DND-41 (cell line): ENCODE measurements at regions not wholly inside any gene's neighbourhood (a gene's known extent, or its start where the extent isn't known, plus 50 kb on each side); places are given as distances from the start of the nearest gene placed in this dataset.

ENCODE experiments used
- ATAC-seq: fragments of 200-7000 bp; cut with Tn5 transposase; 3 replicates; pipeline ENCODE4 v1.9.1; 2021; ENCODE audit warnings: low read depth; ENCODE audit not compliant: insufficient read depth
- DNase-seq: peaks from one replicate; pipeline ENCODE4 v3.0.0-alpha.2; 2020
- H2AFZ ChIP-seq: 2 replicates; pipeline ENCODE4 v1.6.0; 2012; ENCODE audit warnings: low read depth, low read length
- H3K27ac ChIP-seq: 2 replicates; pipeline ENCODE4 v1.5.1; 2012; ENCODE audit warnings: low read length, inconsistent platforms
- H3K27me3 ChIP-seq: fragments of 200-600 bp; sonication (generic); 2 replicates; pipeline ENCODE4 v1.6.0; 2012; ENCODE audit warnings: low read length, mild to moderate bottlenecking, inconsistent platforms; ENCODE audit not compliant: insufficient read depth, poor library complexity
- H3K36me3 ChIP-seq: 2 replicates; pipeline ENCODE4 v1.5.1; 2012; ENCODE audit warnings: low read length, inconsistent platforms; ENCODE audit not compliant: insufficient read depth
- H3K4me1 ChIP-seq: 2 replicates; pipeline ENCODE4 v1.5.1; 2012; ENCODE audit warnings: mild to moderate bottlenecking, low read length; ENCODE audit not compliant: insufficient read depth
- H3K4me2 ChIP-seq: 2 replicates; pipeline ENCODE4 v1.6.0; 2012; ENCODE audit warnings: mild to moderate bottlenecking, moderate library complexity, low read length, inconsistent platforms; ENCODE audit not compliant: insufficient read depth
- H3K4me3 ChIP-seq, 2 experiments: fragments of 200-600 bp in 1 of 2; shearing (Covaris generic) in 1 of 2; 2 replicates each; pipeline ENCODE4 v1.5.1; 2012 to 2016; ENCODE audit warnings: inconsistent platforms in 2 of 2, low read length in 2 of 2, mild to moderate bottlenecking in 2 of 2, low read depth in 1 of 2, moderate library complexity in 1 of 2
- H3K79me2 ChIP-seq: 2 replicates; pipeline ENCODE4 v1.6.0; 2012; ENCODE audit warnings: low read length, inconsistent platforms; ENCODE audit not compliant: insufficient read depth
- H3K9ac ChIP-seq: 2 replicates; pipeline ENCODE4 v1.6.0; 2012; ENCODE audit warnings: low read depth, mild to moderate bottlenecking, inconsistent platforms, low read length, moderate library complexity
- H3K9me3 ChIP-seq: 2 replicates; pipeline ENCODE4 v1.5.1; 2012; ENCODE audit warnings: low read length, moderate library complexity, mild to moderate bottlenecking, inconsistent platforms; ENCODE audit not compliant: insufficient read depth, severe bottlenecking
- H4K20me1 ChIP-seq: 2 replicates; pipeline ENCODE4 v1.6.0; 2012; ENCODE audit warnings: low read length; ENCODE audit not compliant: insufficient read depth
- EZH2 ChIP-seq: IDR thresholded peaks from 3 replicates; pipeline ENCODE4 v1.6.1; 2012; ENCODE audit warnings: borderline replicate concordance, low read depth, mild to moderate bottlenecking, moderate library complexity, low read length, inconsistent platforms; ENCODE audit not compliant: severe bottlenecking
- TF ChIP-seq, protein P1 (sequence below): IDR thresholded peaks from 2 replicates; pipeline ENCODE4 v1.5.1; 2012; ENCODE audit warnings: borderline replicate concordance, low read length, moderate library complexity, mild to moderate bottlenecking; ENCODE audit not compliant: poor library complexity, severe bottlenecking; ENCODE audit errors: extremely low read depth

DNA sequence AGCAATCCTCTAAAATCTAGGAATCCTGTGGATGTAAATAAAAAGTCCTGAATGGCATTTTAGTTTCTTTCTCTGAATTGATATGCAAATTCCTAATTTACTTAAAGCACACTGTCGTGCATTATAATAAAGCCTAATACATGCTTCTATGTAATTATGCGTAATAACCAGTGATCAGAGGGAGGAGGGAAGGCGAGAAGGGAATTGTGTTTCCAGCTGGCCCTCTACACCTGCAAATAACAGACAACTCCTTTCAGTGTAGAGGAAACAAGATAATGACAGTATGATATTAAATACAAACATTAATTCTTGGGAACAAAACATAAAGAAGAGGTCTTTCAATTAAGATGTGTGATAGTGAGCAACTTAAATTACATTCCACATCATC lies 419.6 kb upstream of the LCORL start:
- Histone ChIP-seq H3K9me3 (no peaks in the 10 kb centered on the region), H3K79me2 (no peaks in the 10 kb centered on the region), H3K4me3 (no peak overlapping the region), H3K27ac (no peak overlapping the region), H2AFZ (no peak overlapping the region), H3K4me2 (no peak overlapping the region), H3K9ac (no peak overlapping the region), H4K20me1 (no peaks in the 10 kb centered on the region), H3K36me3 (no peaks in the 10 kb centered on the region), H3K27me3 (no peaks in the 10 kb centered on the region), H3K4me1 (no peaks in the 10 kb centered on the region)
- TF ChIP-seq, protein P1, sequence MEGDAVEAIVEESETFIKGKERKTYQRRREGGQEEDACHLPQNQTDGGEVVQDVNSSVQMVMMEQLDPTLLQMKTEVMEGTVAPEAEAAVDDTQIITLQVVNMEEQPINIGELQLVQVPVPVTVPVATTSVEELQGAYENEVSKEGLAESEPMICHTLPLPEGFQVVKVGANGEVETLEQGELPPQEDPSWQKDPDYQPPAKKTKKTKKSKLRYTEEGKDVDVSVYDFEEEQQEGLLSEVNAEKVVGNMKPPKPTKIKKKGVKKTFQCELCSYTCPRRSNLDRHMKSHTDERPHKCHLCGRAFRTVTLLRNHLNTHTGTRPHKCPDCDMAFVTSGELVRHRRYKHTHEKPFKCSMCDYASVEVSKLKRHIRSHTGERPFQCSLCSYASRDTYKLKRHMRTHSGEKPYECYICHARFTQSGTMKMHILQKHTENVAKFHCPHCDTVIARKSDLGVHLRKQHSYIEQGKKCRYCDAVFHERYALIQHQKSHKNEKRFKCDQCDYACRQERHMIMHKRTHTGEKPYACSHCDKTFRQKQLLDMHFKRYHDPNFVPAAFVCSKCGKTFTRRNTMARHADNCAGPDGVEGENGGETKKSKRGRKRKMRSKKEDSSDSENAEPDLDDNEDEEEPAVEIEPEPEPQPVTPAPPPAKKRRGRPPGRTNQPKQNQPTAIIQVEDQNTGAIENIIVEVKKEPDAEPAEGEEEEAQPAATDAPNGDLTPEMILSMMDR, result no peak
- TF ChIP-seq EZH2, result no peak
- no peak for ATAC-seq
- no peak for DNase-seq

DNA sequence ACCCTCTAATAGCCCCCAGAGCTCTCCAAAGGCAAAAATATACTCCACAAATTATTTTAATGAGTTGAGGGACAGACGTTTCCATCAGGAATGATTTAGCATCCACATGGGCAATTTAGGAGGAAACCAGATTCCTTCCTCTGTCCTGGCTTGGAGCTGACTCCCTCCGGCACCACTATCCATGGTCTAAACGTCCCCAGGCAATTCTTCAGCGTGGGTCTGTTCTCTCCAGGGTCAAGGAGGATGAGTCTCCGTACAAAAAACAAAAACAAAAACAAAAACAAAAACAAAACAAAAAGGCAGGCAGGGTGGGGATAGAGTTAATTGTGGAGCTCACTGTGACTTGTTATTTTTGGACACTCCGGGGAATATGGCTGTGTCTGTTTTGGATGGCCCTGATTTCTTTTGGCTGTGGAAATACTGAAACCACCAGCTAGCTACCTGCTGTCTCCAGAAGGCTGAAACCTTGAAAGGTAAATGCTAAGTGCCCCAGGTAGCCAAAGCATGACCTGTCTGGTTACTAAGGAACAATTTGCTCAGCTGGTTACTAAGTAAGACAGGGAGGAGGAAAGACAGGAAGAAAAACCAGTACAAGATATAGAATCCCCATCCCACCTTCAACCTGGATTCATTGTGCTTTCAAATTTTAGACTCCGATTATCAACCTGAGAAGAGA lies 419.1 kb upstream of the LCORL start:
- H2AFZ ChIP-seq, result no peak overlapping the region
- H3K9me3 ChIP-seq, result no peaks in the 10 kb centered on the region
- no peak overlapping the region for H3K9ac ChIP-seq
- no peaks in the 10 kb centered on the region for H3K36me3 ChIP-seq
- H3K4me3 ChIP-seq, result no peak overlapping the region
- H3K27ac ChIP-seq, result no peak overlapping the region
- ATAC-seq (no peak), DNase-seq (no peak)
- no peaks in the 10 kb centered on the region for H3K27me3 ChIP-seq
- no peak overlapping the region for H3K4me2 ChIP-seq
- TF ChIP-seq, protein P1, result no peak
- no peak for TF ChIP-seq EZH2
- H3K4me1 ChIP-seq, result no peaks in the 10 kb centered on the region
- no peaks in the 10 kb centered on the region for H4K20me1 ChIP-seq
- no peaks in the 10 kb centered on the region for H3K79me2 ChIP-seq

DNA sequence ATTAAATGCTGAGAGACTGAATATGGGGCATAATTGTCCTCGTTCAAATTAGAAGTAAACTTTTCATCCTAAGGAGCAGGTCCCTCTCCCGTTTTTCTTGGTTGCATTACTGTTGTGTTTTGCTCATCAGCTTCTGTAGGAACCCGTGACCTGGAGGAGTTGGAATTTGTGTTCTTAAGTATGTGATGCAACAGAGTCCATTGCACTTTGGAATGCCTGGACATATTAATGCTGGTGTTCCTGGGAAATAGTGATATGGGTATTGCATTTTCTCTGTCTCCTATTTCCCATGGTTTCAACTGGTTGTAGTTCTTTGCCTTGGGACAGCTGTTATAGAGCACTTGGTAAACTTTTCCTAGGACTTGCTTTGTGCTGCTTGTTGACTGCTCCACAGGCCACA lies 417.8 kb upstream of the LCORL start:
- no peak for TF ChIP-seq EZH2
- TF ChIP-seq, protein P1, result no peak
- H3K9ac ChIP-seq, result no peak overlapping the region
- H3K27ac ChIP-seq, result no peak overlapping the region
- no peak for DNase-seq
- H3K4me1 ChIP-seq, result no peaks in the 10 kb centered on the region
- H3K27me3 ChIP-seq, result no peaks in the 10 kb centered on the region
- no peaks in the 10 kb centered on the region for H3K36me3 ChIP-seq
- H2AFZ ChIP-seq, result no peak overlapping the region
- H3K4me2 ChIP-seq, result no peak overlapping the region
- H3K9me3 ChIP-seq, result no peaks in the 10 kb centered on the region
- no peak overlapping the region for H3K4me3 ChIP-seq
- no peaks in the 10 kb centered on the region for H3K79me2 ChIP-seq
- ATAC-seq, result no peak
- no peaks in the 10 kb centered on the region for H4K20me1 ChIP-seq
